ENCODE measurements at regions not wholly inside any gene's neighbourhood (a gene's known extent, or its start where the extent isn't known, plus 50 kb on each side); places are given as distances from the start of the nearest gene placed in this dataset.

- WGBS, 4 donors = 90 to 92% (median 91%) methylated on average over 15 to 17 of the region's 17 CpGs
- no peak overlapping the region for H3K27ac ChIP-seq
- TF ChIP-seq CTCF (IDR thresholded peaks at IDR 0.05) = no peak
- TF ChIP-seq POLR2A (IDR thresholded peaks at IDR 0.05) = no peak
- no peak overlapping the region for H3K4me3 ChIP-seq
- DNase-seq (no peak), ATAC-seq (no peak)
- H3K27me3 ChIP-seq = peaks cover 0 to 18% (median 0%) of the 10 kb centered on the region in 9 donors
- intact Hi-C loops (cut with DNase I) = no loop called here
- no peaks in the 10 kb centered on the region for H3K4me1 ChIP-seq
- H3K36me3 ChIP-seq = no peaks in the 10 kb centered on the region
- no peaks in the 10 kb centered on the region for H3K9me3 ChIP-seq
Measured at GRCh38 chr1:4595341-4596225, 58.8 kb upstream of the AJAP1 start.

- H3K27ac ChIP-seq = no peak overlapping the region
- H3K27me3 ChIP-seq = peaks cover 0 to 17% (median 0%) of the 10 kb centered on the region in 9 donors
- TF ChIP-seq POLR2A (IDR thresholded peaks at IDR 0.05) (no peak), CTCF (IDR thresholded peaks at IDR 0.05) (no peak)
- H3K36me3 ChIP-seq = no peaks in the 10 kb centered on the region
- H3K9me3 ChIP-seq = no peaks in the 10 kb centered on the region
- ATAC-seq = no peak
- H3K4me1 ChIP-seq = no peaks in the 10 kb centered on the region
- H3K4me3 ChIP-seq = no peak overlapping the region
- DNase-seq = no peak
- intact Hi-C loops (cut with DNase I) = no loop called here
- WGBS, 4 donors = 55 to 74% (median 66%) methylated on average over 4 to 8 of the region's 8 CpGs
Measured at GRCh38 chr1:4596486-4596885, 57.9 kb upstream of the AJAP1 start.

GRCh38 chr1:4597020-4597419 lies 57.4 kb upstream of the AJAP1 start:
- peaks cover 0 to 18% (median 0%) of the 10 kb centered on the region in 9 donors for H3K27me3 ChIP-seq
- no peak overlapping the region for H3K4me3 ChIP-seq
- H3K9me3 ChIP-seq = no peaks in the 10 kb centered on the region
- no peaks in the 10 kb centered on the region for H3K36me3 ChIP-seq
- no peak for TF ChIP-seq POLR2A (IDR thresholded peaks at IDR 0.05)
- no peak for TF ChIP-seq CTCF (IDR thresholded peaks at IDR 0.05)
- intact Hi-C loops (cut with DNase I) = no loop called here
- no peaks in the 10 kb centered on the region for H3K4me1 ChIP-seq
- ATAC-seq (no peak), DNase-seq (no peak)
- H3K27ac ChIP-seq = no peak overlapping the region
- 49 to 69% (median 57%) methylated on average over 5 of the region's 5 CpGs for WGBS, 4 donors

GRCh38 chr1:4598561-4598960 lies 55.8 kb upstream of the AJAP1 start:
- Histone ChIP-seq H3K4me3 (no peak overlapping the region), H3K4me1 (no peaks in the 10 kb centered on the region), H3K9me3 (no peaks in the 10 kb centered on the region), H3K36me3 (no peaks in the 10 kb centered on the region), H3K27me3 (peaks cover 0 to 22% (median 0%) of the 10 kb centered on the region in 9 donors), H3K27ac (no peak overlapping the region)
- 70 to 90% (median 75%) methylated on average over 6 of the region's 6 CpGs for WGBS, 4 donors
- TF ChIP-seq CTCF (IDR thresholded peaks at IDR 0.05) = no peak
- TF ChIP-seq POLR2A (IDR thresholded peaks at IDR 0.05) = no peak
- intact Hi-C loops (cut with DNase I) = no loop called here
- ATAC-seq (no peak), DNase-seq (no peak)
